ENCODE measurements at regions not wholly inside any gene's neighbourhood (a gene's known extent, or its start where the extent isn't known, plus 50 kb on each side); places are given as distances from the start of the nearest gene placed in this dataset.

GRCh38 chr2:147560810-147561535 is 283.9 kb upstream of the ACVR2A start:
- DNase-seq (ENCODE audit: extremely low read depth, low read depth, low spot score), result no peak

- DNase-seq (ENCODE audit: extremely low read depth, low read depth, low spot score), result no peak
Measured at GRCh38 chr2:147559070-147559725, 285.6 kb upstream of the ACVR2A start.

GRCh38 chr2:147558620-147559019 is 286.2 kb upstream of the ACVR2A start:
- DNase-seq (ENCODE audit: extremely low read depth, low read depth, low spot score), result no peak

DNA sequence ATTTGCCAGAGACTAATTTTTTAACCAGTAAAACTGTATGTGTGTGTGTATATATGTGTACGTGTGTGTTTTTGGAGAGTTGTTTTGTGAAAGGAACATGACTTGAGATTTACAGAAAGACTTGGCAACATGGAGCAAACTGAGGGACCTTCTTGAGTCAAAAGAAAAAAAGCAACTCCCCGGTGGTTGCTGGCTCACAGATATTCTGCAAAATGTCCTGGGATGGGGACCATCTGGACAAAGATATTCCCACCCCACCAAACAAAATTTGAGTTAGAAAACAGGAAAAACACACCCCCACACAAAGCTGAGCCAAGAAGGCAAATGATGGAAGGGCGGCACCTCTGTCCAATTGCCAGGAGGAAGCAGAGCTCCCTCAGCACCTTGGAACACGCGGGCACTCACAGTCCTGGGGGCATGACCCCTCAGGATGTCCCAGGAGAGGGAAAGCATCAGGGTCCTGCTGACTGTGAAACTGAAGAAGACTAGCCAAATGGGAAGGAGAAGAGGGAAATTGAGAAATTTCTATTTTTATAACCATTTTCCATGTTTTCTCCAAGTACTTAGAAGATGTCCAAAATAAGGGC is 290.2 kb upstream of the ACVR2A start:
- no peak for DNase-seq (ENCODE audit: extremely low read depth, low read depth, low spot score)

DNA sequence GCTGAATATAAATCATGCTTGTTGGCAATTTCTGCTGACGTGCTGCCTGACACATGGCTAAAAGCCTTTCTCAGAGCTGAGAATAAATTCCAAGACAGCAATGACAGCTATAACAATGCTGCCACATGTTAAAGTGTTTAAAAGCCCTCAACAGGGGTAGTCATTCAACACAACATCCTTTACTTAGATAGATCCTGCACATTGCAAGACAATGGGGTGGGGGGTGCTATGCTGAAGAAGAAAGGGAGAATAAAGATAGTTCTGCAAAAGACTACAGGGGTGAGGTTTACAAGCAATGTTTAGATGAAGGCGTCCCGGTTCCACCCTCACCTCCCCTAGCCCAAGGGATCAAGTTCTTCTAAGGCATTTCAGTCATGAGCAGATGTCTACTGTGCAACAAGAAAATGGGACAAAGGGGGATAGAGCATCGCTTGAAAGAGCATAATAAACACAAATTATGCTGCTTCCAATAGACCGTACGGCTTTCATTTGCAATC is 291.0 kb upstream of the ACVR2A start:
- DNase-seq (ENCODE audit: extremely low read depth, low read depth, low spot score), result no peak

DNA sequence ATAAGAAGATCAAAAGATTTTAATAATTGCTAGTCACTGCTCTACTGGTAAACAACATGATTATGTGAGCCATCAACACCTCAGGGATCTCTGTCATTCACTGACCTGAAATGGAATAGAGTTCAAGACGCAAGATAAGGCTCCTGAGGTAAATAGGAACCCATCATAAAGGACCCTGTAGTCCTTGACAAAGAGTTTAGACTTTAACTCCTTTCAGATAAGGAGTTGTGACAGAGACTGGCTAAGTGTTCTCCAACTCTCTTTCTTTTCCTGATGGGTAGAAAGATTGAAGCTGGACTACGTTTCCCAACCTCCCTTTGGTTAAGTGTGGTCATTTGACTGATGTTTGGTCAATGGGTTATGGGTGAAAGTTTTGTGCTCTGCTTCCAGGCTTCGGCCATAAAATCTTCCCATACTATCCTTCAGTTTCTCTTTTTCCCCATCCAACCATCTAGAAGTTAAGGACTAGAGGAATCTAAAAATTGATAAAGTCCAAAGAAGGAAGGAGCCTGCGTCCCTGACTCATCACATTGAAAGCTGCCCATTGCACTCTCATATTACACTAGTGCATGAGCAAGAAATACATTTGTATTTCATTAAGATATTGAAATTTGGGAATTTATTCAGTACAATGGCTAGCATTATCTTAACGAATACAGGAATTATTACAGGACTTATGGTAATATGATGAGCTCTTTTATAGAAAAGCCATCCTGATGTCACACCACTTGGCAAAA is 293.7 kb upstream of the ACVR2A start:
- DNase-seq (ENCODE audit: extremely low read depth, low read depth, low spot score), result no peak

- DNase-seq (ENCODE audit: extremely low read depth, low read depth, low spot score), result no peak
Measured at GRCh38 chr2:147549054-147549453, 295.8 kb upstream of the ACVR2A start.

DNA sequence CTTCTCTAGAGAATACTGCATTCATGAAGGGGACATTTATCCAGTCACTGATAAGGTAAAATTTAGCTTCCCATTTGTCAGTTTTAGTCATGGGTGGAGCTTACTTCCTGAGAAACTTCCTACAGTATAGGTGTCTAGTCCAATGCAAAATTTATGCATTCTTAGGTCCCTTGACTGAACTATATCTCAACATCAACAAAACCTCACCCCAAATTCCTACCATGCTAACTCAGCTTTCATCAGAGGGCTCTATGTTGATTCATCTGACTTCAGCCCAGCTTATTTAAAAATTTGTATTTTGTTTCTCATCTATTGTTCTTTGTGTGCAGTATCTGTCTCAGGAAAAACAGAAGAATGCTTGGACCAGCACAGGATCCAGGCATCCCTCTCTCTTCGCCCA is 296.4 kb upstream of the ACVR2A start:
- no peak for DNase-seq (ENCODE audit: extremely low read depth, low read depth, low spot score)

DNA sequence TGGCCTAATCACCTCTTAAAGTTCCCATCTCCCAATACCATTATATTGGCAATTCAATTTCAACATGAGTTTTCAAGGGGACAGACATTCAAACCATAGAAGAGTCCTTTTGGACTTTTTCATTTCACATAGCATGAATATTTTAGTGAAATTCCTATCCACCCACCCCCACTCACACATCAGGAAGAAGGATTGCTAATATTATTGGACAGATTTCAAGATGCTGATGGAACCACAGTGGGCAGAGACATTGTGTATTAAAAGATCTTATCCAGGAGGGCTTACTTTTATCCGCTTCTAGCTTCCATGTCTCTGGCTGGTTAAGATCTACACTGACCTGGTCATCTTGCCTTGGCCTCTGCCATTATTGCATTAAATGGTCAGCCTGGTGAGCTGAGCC is 297.4 kb upstream of the ACVR2A start:
- no peak for DNase-seq (ENCODE audit: extremely low read depth, low read depth, low spot score)

DNA sequence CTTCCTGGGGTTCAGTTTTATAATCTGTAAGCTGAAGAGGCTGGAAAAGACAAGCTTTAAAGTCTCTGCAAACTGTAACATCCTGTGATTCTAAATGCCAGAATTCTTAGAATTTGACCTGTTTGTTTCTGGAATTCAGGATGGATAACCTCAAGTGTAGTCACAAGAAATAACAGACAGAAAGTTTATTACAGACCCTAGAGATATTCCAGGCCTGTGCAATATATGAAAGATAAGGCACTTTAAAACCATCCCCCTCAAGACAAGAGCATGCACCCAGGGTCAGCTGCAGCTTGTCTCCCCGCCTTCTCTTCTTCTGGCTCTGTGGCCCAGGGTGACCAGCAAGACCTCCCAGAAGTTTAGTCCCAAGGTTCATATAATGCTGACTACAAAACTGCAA is 298.7 kb upstream of the ACVR2A start:
- no peak for DNase-seq (ENCODE audit: extremely low read depth, low read depth, low spot score)

GRCh38 chr2:147543056-147543455 is 301.8 kb upstream of the ACVR2A start:
- no peak for DNase-seq (ENCODE audit: extremely low read depth, low read depth, low spot score)

DNA sequence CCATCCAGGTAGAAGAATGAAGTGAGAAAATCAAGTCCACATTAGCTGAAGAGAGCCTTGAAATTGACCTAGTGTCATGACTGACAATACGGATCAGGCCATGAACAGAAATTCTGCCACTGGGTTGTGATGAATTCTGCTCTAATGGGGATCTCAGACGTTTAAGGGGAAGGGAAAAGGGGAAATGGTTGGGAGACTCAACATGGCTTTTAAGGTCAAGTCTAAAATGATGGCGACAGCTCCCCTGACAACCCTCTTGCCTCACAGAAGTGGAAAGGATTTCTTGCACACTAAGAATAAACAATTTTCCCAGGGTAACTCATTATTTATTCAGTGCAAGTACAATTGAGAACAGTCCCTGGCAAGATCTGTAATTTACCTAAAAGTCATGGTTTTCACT is 302.5 kb upstream of the ACVR2A start:
- no peak for DNase-seq (ENCODE audit: extremely low read depth, low read depth, low spot score)

DNA sequence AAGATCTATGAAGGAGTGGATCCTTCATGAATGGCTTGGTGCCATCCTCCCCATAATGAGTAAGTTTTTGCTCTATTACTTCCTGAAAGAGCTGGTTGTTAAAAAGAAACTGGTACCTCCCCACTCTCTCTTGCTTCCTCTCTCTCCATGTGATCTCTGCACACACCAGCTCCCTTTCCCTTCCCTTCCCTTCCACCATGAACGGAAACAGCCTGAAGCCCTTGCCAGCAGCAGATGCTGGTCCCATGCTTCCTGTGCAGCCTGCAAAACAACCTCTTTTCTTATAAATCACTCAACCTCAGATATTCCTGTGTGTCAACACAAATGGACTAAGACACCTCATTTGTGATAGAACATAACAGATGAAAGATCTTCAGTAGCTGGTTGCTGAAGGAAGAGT is 303.5 kb upstream of the ACVR2A start:
- DNase-seq (ENCODE audit: extremely low read depth, low read depth, low spot score), result no peak

DNA sequence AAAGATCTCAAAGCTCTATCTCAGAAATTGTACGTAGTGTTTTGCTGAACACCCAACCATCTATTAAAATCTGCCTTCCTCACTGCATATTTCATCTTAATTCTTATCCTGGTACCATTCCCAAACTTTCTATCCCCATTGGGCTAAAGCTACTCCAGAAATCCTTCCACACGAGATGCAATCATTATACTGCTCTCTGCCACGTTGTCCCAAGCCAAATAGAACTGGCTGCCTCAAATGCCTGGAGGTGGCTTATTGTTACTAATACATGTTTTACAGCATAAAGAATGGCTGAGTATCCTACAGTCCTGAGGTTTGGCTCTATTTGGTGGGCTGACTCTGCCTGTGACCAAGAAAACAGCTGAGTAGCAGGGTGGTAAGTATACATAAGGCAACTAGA is 306.0 kb upstream of the ACVR2A start:
- no peak for DNase-seq (ENCODE audit: extremely low read depth, low read depth, low spot score)

DNA sequence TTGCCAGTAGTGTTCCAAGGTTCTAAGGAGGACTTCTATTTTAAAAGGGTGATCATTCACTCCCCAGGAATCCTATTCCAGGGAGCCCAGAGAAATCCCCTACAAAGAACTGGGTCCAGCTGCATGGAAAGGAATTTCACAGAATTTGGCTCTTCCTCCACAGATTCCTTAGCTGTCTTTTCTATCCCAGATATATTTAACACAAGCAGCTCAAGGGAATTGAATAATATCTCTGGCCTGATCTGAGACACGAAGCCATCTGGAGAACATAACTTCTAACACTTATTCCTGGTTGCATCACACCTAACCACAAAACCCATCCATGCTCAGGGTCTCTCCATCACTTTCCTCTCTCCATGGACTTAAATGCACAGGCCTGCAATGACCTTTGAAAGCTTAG is 306.7 kb upstream of the ACVR2A start:
- DNase-seq (ENCODE audit: extremely low read depth, low read depth, low spot score), result no peak

DNA sequence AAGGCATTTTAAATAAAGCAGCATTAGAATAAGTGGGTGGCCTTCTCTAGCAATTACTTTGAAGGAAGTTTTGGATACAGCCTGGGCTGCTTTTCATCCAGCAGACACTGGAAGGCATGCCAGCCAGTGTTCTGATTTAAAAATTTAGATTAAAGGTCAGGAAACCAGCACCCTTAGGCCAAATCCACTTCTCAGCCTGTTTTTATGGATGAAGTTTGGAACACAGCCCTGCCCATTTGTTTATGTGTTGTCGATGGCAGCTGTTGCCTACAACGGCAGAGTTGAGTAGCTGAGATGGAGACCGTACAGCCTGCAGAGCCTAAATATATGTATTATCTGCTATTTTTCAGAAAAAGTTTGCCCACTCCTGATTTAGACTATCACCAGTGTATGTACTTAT is 313.6 kb upstream of the ACVR2A start:
- DNase-seq (ENCODE audit: extremely low read depth, low read depth, low spot score), result no peak

DNA sequence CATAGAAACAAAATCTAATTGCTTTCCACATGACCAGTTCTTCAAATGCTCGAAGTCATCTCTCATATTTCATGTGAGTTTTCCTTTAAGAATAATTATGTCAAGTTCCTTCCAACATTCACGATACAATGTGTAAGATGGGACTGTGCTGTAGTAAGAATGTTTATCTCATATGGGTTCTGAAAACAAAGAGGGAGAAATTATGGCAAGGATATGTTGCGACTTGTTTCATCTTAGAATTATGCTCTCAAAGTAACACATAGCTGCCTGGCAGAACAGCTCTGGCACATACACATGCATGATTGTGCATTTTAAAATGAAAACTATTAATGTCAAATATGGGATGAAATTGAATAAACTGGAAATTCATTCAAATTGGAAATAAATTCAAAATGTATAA is 314.8 kb upstream of the ACVR2A start:
- DNase-seq (ENCODE audit: extremely low read depth, low read depth, low spot score), result no peak

DNA sequence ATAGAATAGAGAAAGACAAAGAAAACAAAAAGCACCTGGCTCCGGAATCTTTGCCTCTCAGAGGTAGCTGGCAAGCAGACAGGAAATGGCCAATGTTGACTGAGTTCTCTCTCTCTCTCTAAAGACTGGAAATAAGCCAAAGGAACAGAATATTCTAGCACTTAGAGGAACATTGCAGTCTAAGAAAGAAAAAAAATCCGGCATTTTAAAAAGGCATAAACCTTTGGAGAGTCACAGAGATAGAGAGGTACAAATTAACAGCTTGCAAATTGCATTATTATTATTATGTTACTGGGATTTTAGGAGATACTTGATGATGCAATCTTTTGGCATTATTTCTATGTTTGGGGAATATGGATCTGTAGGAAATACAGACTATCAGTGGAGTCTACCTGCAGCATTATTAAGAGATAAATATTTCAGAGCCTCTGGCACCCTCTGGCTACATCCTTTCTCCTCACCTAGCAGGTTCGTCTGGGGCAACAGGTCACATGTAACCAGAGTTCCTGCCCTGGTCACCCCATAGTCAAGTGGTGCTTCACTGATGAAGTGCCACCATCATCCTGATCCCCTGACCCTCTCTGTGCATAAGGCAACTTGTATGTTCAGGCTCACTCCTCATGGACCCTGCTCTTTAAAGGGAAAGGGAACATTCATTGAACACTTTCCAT is 318.9 kb upstream of the ACVR2A start:
- no peak for DNase-seq (ENCODE audit: extremely low read depth, low read depth, low spot score)

DNA sequence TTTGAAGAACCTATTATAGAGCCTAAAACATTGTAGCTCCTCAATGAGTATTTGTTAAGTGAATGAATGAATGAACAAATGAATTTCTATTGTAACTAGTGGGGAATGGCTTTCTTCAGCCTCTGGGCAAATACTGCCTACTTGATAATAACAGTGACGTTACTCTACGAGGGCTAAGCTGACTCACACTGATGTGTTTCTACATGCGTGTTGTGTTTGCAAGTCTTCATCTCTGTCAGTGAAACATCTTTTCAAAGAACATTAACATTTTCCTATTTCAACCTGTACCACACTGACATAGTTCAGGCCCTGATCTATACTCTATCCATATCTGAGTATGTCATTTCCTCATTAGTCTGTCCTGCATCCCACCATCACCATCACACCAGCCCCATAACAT is 319.9 kb upstream of the ACVR2A start:
- no peak for DNase-seq (ENCODE audit: extremely low read depth, low read depth, low spot score)

GRCh38 chr2:147523415-147523814 is 321.4 kb upstream of the ACVR2A start:
- DNase-seq (ENCODE audit: extremely low read depth, low read depth, low spot score), result no peak

DNA sequence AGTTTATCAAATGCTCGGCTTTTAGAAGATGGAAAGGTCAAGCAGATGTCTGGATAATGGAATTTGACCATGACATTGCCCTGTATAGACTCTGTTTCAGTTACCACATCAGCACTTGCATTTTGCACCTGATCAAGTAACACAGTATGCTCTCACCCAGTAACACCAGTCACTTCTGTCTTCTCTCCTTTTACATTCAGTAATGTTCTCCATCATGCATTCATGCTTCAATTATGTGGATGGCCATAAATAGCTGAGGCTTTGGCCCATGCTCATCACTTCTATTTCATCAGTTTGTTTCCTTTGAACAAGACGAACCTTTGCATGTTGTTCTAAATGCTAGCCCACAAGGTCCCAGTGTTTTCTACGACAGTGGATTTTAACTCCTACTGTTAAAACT is 322.9 kb upstream of the ACVR2A start:
- DNase-seq (ENCODE audit: extremely low read depth, low read depth, low spot score), result no peak

Measured in glomerular endothelial cell (primary cell).